ENCODE measurements at regions not wholly inside any gene's neighbourhood (a gene's known extent, or its start where the extent isn't known, plus 50 kb on each side); places are given as distances from the start of the nearest gene placed in this dataset.

DNA sequence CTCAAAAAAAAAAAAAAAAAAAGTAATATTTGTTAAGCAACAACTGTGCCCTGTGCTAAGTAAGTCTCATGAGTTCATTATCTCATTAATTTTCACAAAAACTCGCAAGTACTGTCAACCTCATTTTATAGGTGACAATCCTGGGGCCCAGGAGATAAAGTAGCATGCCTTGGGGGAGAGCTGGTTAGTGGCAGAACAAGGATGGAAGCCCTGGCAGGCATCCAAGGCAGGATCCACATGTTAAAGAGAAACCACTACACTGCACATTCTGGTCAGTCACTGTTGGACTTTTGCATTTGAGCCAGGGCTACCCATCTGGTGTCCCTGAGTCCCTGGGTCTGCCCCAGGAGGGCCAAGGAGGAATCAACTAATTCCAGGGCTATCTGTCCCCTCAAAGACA lies 54.6 kb downstream of the ZFP36L2 start:
- no peak for TF ChIP-seq POLR2AphosphoS5 (IDR thresholded peaks at IDR 0.05)
- no peak for TF ChIP-seq POLR2A (IDR thresholded peaks at IDR 0.05)
- no peak for TF ChIP-seq EP300 (IDR thresholded peaks at IDR 0.05; ENCODE audit: low read depth)
- TF ChIP-seq, protein P1, sequence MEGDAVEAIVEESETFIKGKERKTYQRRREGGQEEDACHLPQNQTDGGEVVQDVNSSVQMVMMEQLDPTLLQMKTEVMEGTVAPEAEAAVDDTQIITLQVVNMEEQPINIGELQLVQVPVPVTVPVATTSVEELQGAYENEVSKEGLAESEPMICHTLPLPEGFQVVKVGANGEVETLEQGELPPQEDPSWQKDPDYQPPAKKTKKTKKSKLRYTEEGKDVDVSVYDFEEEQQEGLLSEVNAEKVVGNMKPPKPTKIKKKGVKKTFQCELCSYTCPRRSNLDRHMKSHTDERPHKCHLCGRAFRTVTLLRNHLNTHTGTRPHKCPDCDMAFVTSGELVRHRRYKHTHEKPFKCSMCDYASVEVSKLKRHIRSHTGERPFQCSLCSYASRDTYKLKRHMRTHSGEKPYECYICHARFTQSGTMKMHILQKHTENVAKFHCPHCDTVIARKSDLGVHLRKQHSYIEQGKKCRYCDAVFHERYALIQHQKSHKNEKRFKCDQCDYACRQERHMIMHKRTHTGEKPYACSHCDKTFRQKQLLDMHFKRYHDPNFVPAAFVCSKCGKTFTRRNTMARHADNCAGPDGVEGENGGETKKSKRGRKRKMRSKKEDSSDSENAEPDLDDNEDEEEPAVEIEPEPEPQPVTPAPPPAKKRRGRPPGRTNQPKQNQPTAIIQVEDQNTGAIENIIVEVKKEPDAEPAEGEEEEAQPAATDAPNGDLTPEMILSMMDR (IDR thresholded peaks at IDR 0.05): no peak
- Histone ChIP-seq H3K4me3 (no peak overlapping the region), H3K36me3 (no peaks in the 10 kb centered on the region), H3K27ac (peak overlapping the region in 2 of 4 donors; percentile 32 to 47), H3K27me3 (no peaks in the 10 kb centered on the region), H3K9me3 (peaks cover 0 to 4% of the 10 kb centered on the region in 2 donors), H3K4me1 (peaks cover 31 to 82% (median 45%) of the 10 kb centered on the region in 4 donors)
- DNase-seq: peak; percentile 61
- WGBS, 2 donors (ENCODE audit: low coverage in 1 of 2): 50 to 80% methylated on average over 1 of the region's 1 CpG
- intact Hi-C loops (cut with DNase I; ENCODE audit: low total_unique reads): no loop called here
- in situ Hi-C loops (cut with MboI; ENCODE audit: low pct_ligation_motif_present in 1 of 4, low pct_unique_long_range_greater_than_20kb in 1 of 4, low sequenced_read_pairs in 3 of 4): no loop called here

- intact Hi-C loops (cut with DNase I; ENCODE audit: low total_unique reads) (no loop called here), in situ Hi-C loops (cut with MboI; ENCODE audit: low pct_ligation_motif_present in 1 of 4, low pct_unique_long_range_greater_than_20kb in 1 of 4, low sequenced_read_pairs in 3 of 4) (no loop called here)
- H3K27ac ChIP-seq: peak overlapping the region; percentile 88 to 96 (median 94)
- peak; percentile 25 for DNase-seq
- no peak overlapping the region for H3K4me3 ChIP-seq
- no peaks in the 10 kb centered on the region for H3K36me3 ChIP-seq
- H3K4me1 ChIP-seq: peaks cover 31 to 74% (median 41%) of the 10 kb centered on the region in 4 donors
- H3K27me3 ChIP-seq: no peaks in the 10 kb centered on the region
- TF ChIP-seq, protein P1 (IDR thresholded peaks at IDR 0.05): no peak
- TF ChIP-seq POLR2A (IDR thresholded peaks at IDR 0.05) (no peak), EP300 (IDR thresholded peaks at IDR 0.05; ENCODE audit: low read depth) (no peak), POLR2AphosphoS5 (IDR thresholded peaks at IDR 0.05) (no peak)
- 78 to 93% methylated on average over 11 to 21 of the region's 21 CpGs for WGBS, 2 donors (ENCODE audit: low coverage in 1 of 2)
- peaks cover 0 to 4% of the 10 kb centered on the region in 2 donors for H3K9me3 ChIP-seq
These were observed 55.9 kb downstream of the ZFP36L2 start for GRCh38 chr2:43170405-43171105.

GRCh38 chr2:43169987-43170386 lies 56.4 kb downstream of the ZFP36L2 start:
- WGBS, 2 donors (ENCODE audit: low coverage in 1 of 2): 0 to 39% methylated on average over 2 to 9 of the region's 9 CpGs
- Histone ChIP-seq H3K4me3 (peak overlapping the region in 1 of 4 donors; percentile 19), H3K27ac (peak overlapping the region; percentile 88 to 96 (median 94)), H3K9me3 (peaks cover 0 to 1% of the 10 kb centered on the region in 2 donors), H3K27me3 (no peaks in the 10 kb centered on the region), H3K36me3 (no peaks in the 10 kb centered on the region), H3K4me1 (peaks cover 30 to 71% (median 41%) of the 10 kb centered on the region in 4 donors)
- DNase-seq: peak; percentile 85
- intact Hi-C loops (cut with DNase I; ENCODE audit: low total_unique reads) (no loop called here), in situ Hi-C loops (cut with MboI; ENCODE audit: low pct_ligation_motif_present in 1 of 4, low pct_unique_long_range_greater_than_20kb in 1 of 4, low sequenced_read_pairs in 3 of 4) (loop anchor here in 2 of 4 donors (5.0 to 10.0 kb wide), 2 partner anchors 45 to 47 kb away; no protein-coding TSS in a partner anchor)
- TF ChIP-seq, protein P1 (IDR thresholded peaks at IDR 0.05): peak; percentile 62 to 95 (median 79)
- no peak for TF ChIP-seq POLR2A (IDR thresholded peaks at IDR 0.05)

- in situ Hi-C loops (cut with MboI; ENCODE audit: low pct_ligation_motif_present in 1 of 4, low pct_unique_long_range_greater_than_20kb in 1 of 4, low sequenced_read_pairs in 3 of 4): loop anchor here in 2 of 4 donors (5.0 to 10.0 kb wide), 2 partner anchors 45 to 48 kb away; no protein-coding TSS in a partner anchor
- intact Hi-C loops (cut with DNase I; ENCODE audit: low total_unique reads): no loop called here
- Histone ChIP-seq H3K4me1 (peaks cover 27 to 71% (median 42%) of the 10 kb centered on the region in 4 donors), H3K27ac (peak overlapping the region; percentile 88 to 96 (median 94)), H3K36me3 (no peaks in the 10 kb centered on the region), H3K9me3 (no peaks in the 10 kb centered on the region), H3K4me3 (peak overlapping the region in 2 of 4 donors; percentile 19 to 20), H3K27me3 (no peaks in the 10 kb centered on the region)
- DNase-seq: peak; percentile 91
- 29 to 44% methylated on average over 4 to 24 of the region's 24 CpGs for WGBS, 2 donors (ENCODE audit: low coverage in 1 of 2)
- TF ChIP-seq POLR2AphosphoS5 (IDR thresholded peaks at IDR 0.05) (peak; percentile 63 to 85 (median 82)), POLR2A (IDR thresholded peaks at IDR 0.05) (peak; percentile 85), EP300 (IDR thresholded peaks at IDR 0.05; ENCODE audit: low read depth) (peak; percentile 27)
- TF ChIP-seq, protein P1 (IDR thresholded peaks at IDR 0.05): no peak
These were observed 57.1 kb downstream of the ZFP36L2 start for GRCh38 chr2:43169099-43169945.

All from transverse colon (tissue), 4 donors.